ENCODE measurements at regions not wholly inside any gene's neighbourhood (a gene's known extent, or its start where the extent isn't known, plus 50 kb on each side); places are given as distances from the start of the nearest gene placed in this dataset.
A peak's percentile ranks its signal among the peaks of the same experiment; 100 is the strongest.
"Not testable (repeated sequence)": the region's sequence is repeated elsewhere in the genome, so short reads cannot be mapped to it uniquely, and the experiment has no call there.

GRCh38 chr4:83920375-83920774 lies 384.5 kb downstream of the GPAT3 start:
- H3K4me3 Mint-ChIP-seq (ENCODE audit: unreplicated experiment), result no peak overlapping the region

GRCh38 chr4:83917572-83917971 lies 381.7 kb downstream of the GPAT3 start:
- peaks cover 2% of the 10 kb centered on the region for H3K9me3 Mint-ChIP-seq (ENCODE audit: unreplicated experiment)
- H3K4me3 Mint-ChIP-seq (ENCODE audit: unreplicated experiment), result no peak overlapping the region
- H3K27me3 Mint-ChIP-seq (ENCODE audit: unreplicated experiment), result no peaks in the 10 kb centered on the region
- TF ChIP-seq CTCF (IDR thresholded peaks at IDR 0.05; ENCODE audit: partially characterized antibody, unreplicated experiment), result no peak
- no peak for DNase-seq
- peaks cover 7% of the 10 kb centered on the region for H3K4me1 Mint-ChIP-seq (ENCODE audit: low read depth, unreplicated experiment)
- no peak overlapping the region for H3K27ac Mint-ChIP-seq (ENCODE audit: unreplicated experiment)
- H3K36me3 Mint-ChIP-seq (ENCODE audit: unreplicated experiment), result no peaks in the 10 kb centered on the region

More at GRCh38 chr4:83920375-83920774, 384.5 kb downstream of the GPAT3 start:
- H3K27me3 Mint-ChIP-seq (ENCODE audit: unreplicated experiment), result no peaks in the 10 kb centered on the region
- peaks cover 2% of the 10 kb centered on the region for H3K4me1 Mint-ChIP-seq (ENCODE audit: low read depth, unreplicated experiment)
- TF ChIP-seq CTCF (IDR thresholded peaks at IDR 0.05; ENCODE audit: partially characterized antibody, unreplicated experiment), result no peak
- H3K36me3 Mint-ChIP-seq (ENCODE audit: unreplicated experiment), result no peaks in the 10 kb centered on the region
- H3K9me3 Mint-ChIP-seq (ENCODE audit: unreplicated experiment), result peaks cover 2% of the 10 kb centered on the region
- H3K27ac Mint-ChIP-seq (ENCODE audit: unreplicated experiment), result no peak overlapping the region
- DNase-seq, result no peak

GRCh38 chr4:83910693-83911092 lies 374.8 kb downstream of the GPAT3 start:
- DNase-seq, result no peak
- Mint-ChIP-seq H3K36me3 (ENCODE audit: unreplicated experiment) (no peaks in the 10 kb centered on the region), H3K4me1 (ENCODE audit: low read depth, unreplicated experiment) (peaks cover 7% of the 10 kb centered on the region), H3K4me3 (ENCODE audit: unreplicated experiment) (no peak overlapping the region), H3K27me3 (ENCODE audit: unreplicated experiment) (no peaks in the 10 kb centered on the region), H3K27ac (ENCODE audit: unreplicated experiment) (no peak overlapping the region), H3K9me3 (ENCODE audit: unreplicated experiment) (peaks cover 2% of the 10 kb centered on the region)
- TF ChIP-seq CTCF (IDR thresholded peaks at IDR 0.05; ENCODE audit: partially characterized antibody, unreplicated experiment), result no peak

GRCh38 chr4:83906561-83906960 lies 370.7 kb downstream of the GPAT3 start:
- no peak for TF ChIP-seq CTCF (IDR thresholded peaks at IDR 0.05; ENCODE audit: partially characterized antibody, unreplicated experiment)
- DNase-seq, result no peak
- Mint-ChIP-seq H3K9me3 (ENCODE audit: unreplicated experiment) (no peaks in the 10 kb centered on the region), H3K36me3 (ENCODE audit: unreplicated experiment) (no peaks in the 10 kb centered on the region), H3K27me3 (ENCODE audit: unreplicated experiment) (no peaks in the 10 kb centered on the region), H3K4me3 (ENCODE audit: unreplicated experiment) (no peak overlapping the region), H3K4me1 (ENCODE audit: low read depth, unreplicated experiment) (peaks cover 2% of the 10 kb centered on the region), H3K27ac (ENCODE audit: unreplicated experiment) (no peak overlapping the region)

- H3K36me3 Mint-ChIP-seq (ENCODE audit: unreplicated experiment), result no peaks in the 10 kb centered on the region
- no peaks in the 10 kb centered on the region for H3K27me3 Mint-ChIP-seq (ENCODE audit: unreplicated experiment)
- H3K4me1 Mint-ChIP-seq (ENCODE audit: low read depth, unreplicated experiment), result peaks cover 2% of the 10 kb centered on the region
- H3K4me3 Mint-ChIP-seq (ENCODE audit: unreplicated experiment), result no peak overlapping the region
- DNase-seq, result peak; percentile 24
- no peaks in the 10 kb centered on the region for H3K9me3 Mint-ChIP-seq (ENCODE audit: unreplicated experiment)
- no peak overlapping the region for H3K27ac Mint-ChIP-seq (ENCODE audit: unreplicated experiment)
- TF ChIP-seq CTCF (IDR thresholded peaks at IDR 0.05; ENCODE audit: partially characterized antibody, unreplicated experiment), result peak; percentile 51
Measured at GRCh38 chr4:83905952-83906351, 370.0 kb downstream of the GPAT3 start.

GRCh38 chr4:83903740-83904139 lies 367.8 kb downstream of the GPAT3 start:
- not testable (repeated sequence) for H3K4me1 Mint-ChIP-seq (ENCODE audit: low read depth, unreplicated experiment); H3K27ac Mint-ChIP-seq (ENCODE audit: unreplicated experiment); H3K9me3 Mint-ChIP-seq (ENCODE audit: unreplicated experiment); DNase-seq; H3K4me3 Mint-ChIP-seq (ENCODE audit: unreplicated experiment); H3K36me3 Mint-ChIP-seq (ENCODE audit: unreplicated experiment); H3K27me3 Mint-ChIP-seq (ENCODE audit: unreplicated experiment)
